ENCODE measurements at regions not wholly inside any gene's neighbourhood (a gene's known extent, or its start where the extent isn't known, plus 50 kb on each side); places are given as distances from the start of the nearest gene placed in this dataset.

DNA sequence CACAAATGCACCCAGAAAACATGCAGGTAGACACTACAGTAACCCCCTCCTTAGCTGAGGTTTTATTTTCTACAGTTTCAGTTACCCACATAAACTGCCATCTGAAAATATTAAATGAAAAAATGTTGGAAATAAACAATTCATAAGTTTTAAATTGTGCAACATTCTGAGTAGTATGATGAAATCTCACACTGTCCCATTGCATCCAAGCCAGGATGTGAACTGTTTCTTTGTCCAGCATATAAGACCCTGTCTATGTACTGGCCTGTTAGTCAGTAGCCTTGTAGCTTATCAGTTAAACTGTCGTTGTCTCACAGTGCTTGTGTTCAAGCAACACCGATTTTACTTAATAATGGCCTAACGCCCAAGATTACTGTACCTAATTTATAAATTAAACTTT lies 630.5 kb downstream of the ANXA1 start:
- Mint-ChIP-seq H3K36me3 (ENCODE audit: low read depth) (no peaks in the 10 kb centered on the region), H3K27me3 (no peaks in the 10 kb centered on the region), H3K4me3 (no peak overlapping the region), H3K27ac (no peak overlapping the region), H3K4me1 (ENCODE audit: low read depth) (no peaks in the 10 kb centered on the region), H3K9me3 (peaks cover 9% of the 10 kb centered on the region)
- H3K36me3 ChIP-seq (ENCODE audit: insufficient read depth, low read length), result no peaks in the 10 kb centered on the region
- POLR2A ChIA-PET, result no interaction called here
- no peak for TF ChIP-seq CTCF (IDR thresholded peaks at IDR 0.05)
- DNase-seq (no peak), ATAC-seq (ENCODE audit: poor library complexity) (no peak)
- no peak overlapping the region for H3K27ac ChIP-seq (ENCODE audit: low read depth in 1 of 2, low read length in 2 of 2)
- H3K4me1 ChIP-seq (ENCODE audit: insufficient read depth, low read length), result no peaks in the 10 kb centered on the region
- peaks cover 0 to 9% of the 10 kb centered on the region in 2 experiments for H3K9me3 ChIP-seq (ENCODE audit: control insufficient read depth in 1 of 2, insufficient read depth in 1 of 2, low read length in 2 of 2)
- peaks cover 0 to 4% of the 10 kb centered on the region in 2 experiments for H3K27me3 ChIP-seq (ENCODE audit: control insufficient read depth in 1 of 2, insufficient read depth in 2 of 2, low read length in 2 of 2)
- CTCF ChIA-PET, result no interaction called here
- intact Hi-C loops (cut with DNase I, micrococcal nuclease), result no loop called here
- no peak overlapping the region for H3K4me3 ChIP-seq (ENCODE audit: low read length)

DNA sequence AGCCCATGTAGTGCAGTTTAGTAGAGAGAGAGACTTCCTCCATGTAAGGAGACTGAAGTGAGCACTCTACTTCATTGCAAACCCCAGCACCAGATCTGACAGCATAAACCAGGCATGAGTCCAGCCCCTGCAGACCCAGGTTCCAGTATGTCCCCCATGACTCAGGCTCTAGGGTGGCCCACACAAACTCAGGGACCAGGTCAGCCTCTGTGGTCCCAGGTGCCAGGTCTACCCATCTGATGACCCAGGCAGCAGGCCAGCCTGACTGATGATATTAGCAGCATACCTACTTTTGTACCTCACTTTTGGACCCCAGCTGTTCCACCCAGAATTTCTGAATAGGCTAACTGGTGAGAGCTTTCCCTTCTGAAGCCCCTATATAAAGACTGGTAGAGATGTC lies 647.8 kb downstream of the ANXA1 start:
- peaks cover 7% of the 10 kb centered on the region for H3K9me3 Mint-ChIP-seq
- ATAC-seq (ENCODE audit: poor library complexity) (no peak), DNase-seq (no peak)
- Histone ChIP-seq H3K4me1 (ENCODE audit: insufficient read depth, low read length) (no peaks in the 10 kb centered on the region), H3K36me3 (ENCODE audit: insufficient read depth, low read length) (no peaks in the 10 kb centered on the region), H3K27me3 (ENCODE audit: control insufficient read depth in 1 of 2, insufficient read depth in 2 of 2, low read length in 2 of 2) (no peaks in the 10 kb centered on the region), H3K9me3 (ENCODE audit: control insufficient read depth in 1 of 2, insufficient read depth in 1 of 2, low read length in 2 of 2) (no peaks in the 10 kb centered on the region), H3K27ac (ENCODE audit: low read depth in 1 of 2, low read length in 2 of 2) (no peak overlapping the region), H3K4me3 (ENCODE audit: low read length) (no peak overlapping the region)
- H3K27ac Mint-ChIP-seq, result no peak overlapping the region
- no peak for TF ChIP-seq CTCF (IDR thresholded peaks at IDR 0.05)
- no peaks in the 10 kb centered on the region for H3K27me3 Mint-ChIP-seq
- no peaks in the 10 kb centered on the region for H3K4me1 Mint-ChIP-seq (ENCODE audit: low read depth)
- intact Hi-C loops (cut with DNase I, micrococcal nuclease), result no loop called here
- ChIA-PET CTCF (no interaction called here), POLR2A (no interaction called here)
- no peaks in the 10 kb centered on the region for H3K36me3 Mint-ChIP-seq (ENCODE audit: low read depth)
- H3K4me3 Mint-ChIP-seq, result no peak overlapping the region

GRCh38 chr9:73805111-73805510 lies 653.4 kb downstream of the ANXA1 start:
- H3K27me3 Mint-ChIP-seq, result no peaks in the 10 kb centered on the region
- no peak for ATAC-seq (ENCODE audit: poor library complexity)
- H3K36me3 Mint-ChIP-seq (ENCODE audit: low read depth), result no peaks in the 10 kb centered on the region
- no peak overlapping the region for H3K4me3 Mint-ChIP-seq
- H3K27me3 ChIP-seq (ENCODE audit: control insufficient read depth in 1 of 2, insufficient read depth in 2 of 2, low read length in 2 of 2), result no peaks in the 10 kb centered on the region
- TF ChIP-seq CTCF (IDR thresholded peaks at IDR 0.05), result no peak
- no peak overlapping the region for H3K27ac Mint-ChIP-seq
- intact Hi-C loops (cut with DNase I, micrococcal nuclease), result no loop called here
- CTCF ChIA-PET, result no interaction called here
- no peak for DNase-seq
- H3K9me3 Mint-ChIP-seq, result peaks cover 8% of the 10 kb centered on the region
- H3K36me3 ChIP-seq (ENCODE audit: insufficient read depth, low read length), result no peaks in the 10 kb centered on the region
- no peaks in the 10 kb centered on the region for H3K4me1 Mint-ChIP-seq (ENCODE audit: low read depth)
- no peak overlapping the region for H3K4me3 ChIP-seq (ENCODE audit: low read length)
- no peaks in the 10 kb centered on the region for H3K9me3 ChIP-seq (ENCODE audit: control insufficient read depth in 1 of 2, insufficient read depth in 1 of 2, low read length in 2 of 2)
- H3K4me1 ChIP-seq (ENCODE audit: insufficient read depth, low read length), result no peaks in the 10 kb centered on the region
- no peak overlapping the region for H3K27ac ChIP-seq (ENCODE audit: low read depth in 1 of 2, low read length in 2 of 2)
- POLR2A ChIA-PET, result no interaction called here

Measured in CD4-positive, alpha-beta T cell (primary cell).